ENCODE measurements at regions not wholly inside any gene's neighbourhood (a gene's known extent, or its start where the extent isn't known, plus 50 kb on each side); places are given as distances from the start of the nearest gene placed in this dataset.

- no peak for TF ChIP-seq CTCF (IDR thresholded peaks at IDR 0.05; ENCODE audit: borderline replicate concordance, extremely low read depth, low read length, poor library complexity, severe bottlenecking)
- TF ChIP-seq EZH2 (IDR thresholded peaks at IDR 0.05; ENCODE audit: borderline replicate concordance, low read depth, low read length, severe bottlenecking): peak; percentile 98
Observed at GRCh38 chr3:11719406-11720303, 75.9 kb upstream of the VGLL4 start.
